Natural killer cell (primary cell): ENCODE measurements at regions not wholly inside any gene's neighbourhood (a gene's known extent, or its start where the extent isn't known, plus 50 kb on each side); places are given as distances from the start of the nearest gene placed in this dataset.

Experiments
- ATAC-seq, 3 donors: fragments of 150-1000 bp in 2 of 3; fragments of 200-7000 bp in 1 of 3; cut with Tn5 transposase; 1 replicate in 1 of 3; 2 replicates in 2 of 3; pipeline ENCODE4 v1.10.0; 2021; ENCODE audit warnings: mild to moderate bottlenecking in 2 of 3, moderate library complexity in 2 of 3
- DNase-seq, 2 donors: peaks; one replicate each; pipeline versions ENCODE4 v3.0.0 to v3.0.0-alpha.2; 2013 to 2021; ENCODE audit warnings: mixed read lengths in 1 of 2
- H3K27ac ChIP-seq: one replicate; pipeline ENCODE4 v1.5.1; 2013; ENCODE audit warnings: mild to moderate bottlenecking, low read length
- H3K27me3 ChIP-seq: one replicate; pipeline ENCODE4 v1.6.1; 2013; ENCODE audit warnings: low read length; ENCODE audit not compliant: control insufficient read depth, insufficient read depth
- H3K36me3 ChIP-seq: one replicate; pipeline ENCODE4 v1.6.1; 2013; ENCODE audit warnings: low read length; ENCODE audit not compliant: control insufficient read depth, insufficient read depth
- H3K4me1 ChIP-seq: one replicate; pipeline ENCODE4 v1.6.1; 2013; ENCODE audit warnings: low read length; ENCODE audit not compliant: control insufficient read depth, insufficient read depth
- H3K4me3 ChIP-seq: one replicate; pipeline ENCODE4 v1.5.1; 2013; ENCODE audit warnings: low read length
- H3K9me3 ChIP-seq: one replicate; pipeline ENCODE4 v1.6.1; 2013; ENCODE audit warnings: low read length; ENCODE audit not compliant: control insufficient read depth, insufficient read depth
- H3K27ac Mint-ChIP-seq, 2 donors: one replicate each; pipeline ENCODE4 v1.8.0; 2022; ENCODE audit warnings: mild to moderate bottlenecking in 2 of 2, mixed read lengths in 2 of 2, moderate library complexity in 1 of 2
- H3K27me3 Mint-ChIP-seq, 2 donors: one replicate each; pipeline ENCODE4 v1.8.0; 2022; ENCODE audit warnings: low read depth in 2 of 2, mixed read lengths in 2 of 2
- H3K36me3 Mint-ChIP-seq: one replicate; pipeline ENCODE4 v1.8.0; 2022; ENCODE audit warnings: mixed read lengths
- H3K4me1 Mint-ChIP-seq, 2 donors: one replicate each; pipeline ENCODE4 v1.8.0; 2022; ENCODE audit warnings: mixed read lengths in 2 of 2
- H3K4me3 Mint-ChIP-seq: one replicate; pipeline ENCODE4 v1.8.0; 2022; ENCODE audit warnings: mild to moderate bottlenecking, moderate library complexity, mixed read lengths
- H3K9me3 Mint-ChIP-seq, 2 donors: one replicate each; pipeline ENCODE4 v1.8.0; 2022; ENCODE audit warnings: mixed read lengths in 2 of 2
- WGBS: methylation state at CpG from one replicate; pipeline ENCODE4 v1.1.7; 2013; ENCODE audit warnings: missing lambda C conversion rate; ENCODE audit not compliant: insufficient coverage; 5-methylcytosine and 5-hydroxymethylcytosine counted together
- intact Hi-C: fragments of 100-400 bp; cut with micrococcal nuclease; formaldehyde crosslinking; loops from one replicate; pipeline ENCODE4 v1.14.2; 2022
- TF ChIP-seq, protein P1 (sequence below): fragments of 200-600 bp; IDR thresholded peaks from one replicate; pipeline ENCODE4 v1.8.0; 2022; ENCODE audit warnings: antibody characterized with exemption

GRCh38 chr6:1080453-1081337, 231.2 kb upstream of the FOXQ1 start:
- no peaks in the 10 kb centered on the region for H3K9me3 Mint-ChIP-seq
- H3K27ac Mint-ChIP-seq, result no peak overlapping the region
- 93% methylated on average over 32 of the region's 34 CpGs for WGBS
- Histone ChIP-seq H3K4me1 (no peaks in the 10 kb centered on the region), H3K9me3 (no peaks in the 10 kb centered on the region), H3K27me3 (no peaks in the 10 kb centered on the region), H3K36me3 (no peaks in the 10 kb centered on the region), H3K4me3 (no peak overlapping the region), H3K27ac (no peak overlapping the region)
- peaks cover 4 to 6% of the 10 kb centered on the region in 2 donors for H3K27me3 Mint-ChIP-seq
- H3K4me1 Mint-ChIP-seq, result no peaks in the 10 kb centered on the region
- H3K36me3 Mint-ChIP-seq, result no peaks in the 10 kb centered on the region
- DNase-seq, result no peak
- H3K4me3 Mint-ChIP-seq, result no peak overlapping the region
- intact Hi-C loops, result no loop called here
- TF ChIP-seq, protein P1, sequence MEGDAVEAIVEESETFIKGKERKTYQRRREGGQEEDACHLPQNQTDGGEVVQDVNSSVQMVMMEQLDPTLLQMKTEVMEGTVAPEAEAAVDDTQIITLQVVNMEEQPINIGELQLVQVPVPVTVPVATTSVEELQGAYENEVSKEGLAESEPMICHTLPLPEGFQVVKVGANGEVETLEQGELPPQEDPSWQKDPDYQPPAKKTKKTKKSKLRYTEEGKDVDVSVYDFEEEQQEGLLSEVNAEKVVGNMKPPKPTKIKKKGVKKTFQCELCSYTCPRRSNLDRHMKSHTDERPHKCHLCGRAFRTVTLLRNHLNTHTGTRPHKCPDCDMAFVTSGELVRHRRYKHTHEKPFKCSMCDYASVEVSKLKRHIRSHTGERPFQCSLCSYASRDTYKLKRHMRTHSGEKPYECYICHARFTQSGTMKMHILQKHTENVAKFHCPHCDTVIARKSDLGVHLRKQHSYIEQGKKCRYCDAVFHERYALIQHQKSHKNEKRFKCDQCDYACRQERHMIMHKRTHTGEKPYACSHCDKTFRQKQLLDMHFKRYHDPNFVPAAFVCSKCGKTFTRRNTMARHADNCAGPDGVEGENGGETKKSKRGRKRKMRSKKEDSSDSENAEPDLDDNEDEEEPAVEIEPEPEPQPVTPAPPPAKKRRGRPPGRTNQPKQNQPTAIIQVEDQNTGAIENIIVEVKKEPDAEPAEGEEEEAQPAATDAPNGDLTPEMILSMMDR, result no peak
- ATAC-seq, result no peak

GRCh38 chr6:1079525-1079924, 232.4 kb upstream of the FOXQ1 start:
- no peak for ATAC-seq
- no peaks in the 10 kb centered on the region for H3K27me3 ChIP-seq
- no peaks in the 10 kb centered on the region for H3K36me3 Mint-ChIP-seq
- no peak overlapping the region for H3K4me3 ChIP-seq
- no peaks in the 10 kb centered on the region for H3K4me1 ChIP-seq
- H3K9me3 ChIP-seq, result no peaks in the 10 kb centered on the region
- intact Hi-C loops, result no loop called here
- H3K9me3 Mint-ChIP-seq, result no peaks in the 10 kb centered on the region
- TF ChIP-seq, protein P1, result no peak
- WGBS, result 86% methylated on average over 5 of the region's 6 CpGs
- H3K27ac ChIP-seq, result no peak overlapping the region
- H3K27ac Mint-ChIP-seq, result no peak overlapping the region
- H3K27me3 Mint-ChIP-seq, result peaks cover 4 to 6% of the 10 kb centered on the region in 2 donors
- DNase-seq, result no peak
- no peak overlapping the region for H3K4me3 Mint-ChIP-seq
- no peaks in the 10 kb centered on the region for H3K4me1 Mint-ChIP-seq
- no peaks in the 10 kb centered on the region for H3K36me3 ChIP-seq

DNA sequence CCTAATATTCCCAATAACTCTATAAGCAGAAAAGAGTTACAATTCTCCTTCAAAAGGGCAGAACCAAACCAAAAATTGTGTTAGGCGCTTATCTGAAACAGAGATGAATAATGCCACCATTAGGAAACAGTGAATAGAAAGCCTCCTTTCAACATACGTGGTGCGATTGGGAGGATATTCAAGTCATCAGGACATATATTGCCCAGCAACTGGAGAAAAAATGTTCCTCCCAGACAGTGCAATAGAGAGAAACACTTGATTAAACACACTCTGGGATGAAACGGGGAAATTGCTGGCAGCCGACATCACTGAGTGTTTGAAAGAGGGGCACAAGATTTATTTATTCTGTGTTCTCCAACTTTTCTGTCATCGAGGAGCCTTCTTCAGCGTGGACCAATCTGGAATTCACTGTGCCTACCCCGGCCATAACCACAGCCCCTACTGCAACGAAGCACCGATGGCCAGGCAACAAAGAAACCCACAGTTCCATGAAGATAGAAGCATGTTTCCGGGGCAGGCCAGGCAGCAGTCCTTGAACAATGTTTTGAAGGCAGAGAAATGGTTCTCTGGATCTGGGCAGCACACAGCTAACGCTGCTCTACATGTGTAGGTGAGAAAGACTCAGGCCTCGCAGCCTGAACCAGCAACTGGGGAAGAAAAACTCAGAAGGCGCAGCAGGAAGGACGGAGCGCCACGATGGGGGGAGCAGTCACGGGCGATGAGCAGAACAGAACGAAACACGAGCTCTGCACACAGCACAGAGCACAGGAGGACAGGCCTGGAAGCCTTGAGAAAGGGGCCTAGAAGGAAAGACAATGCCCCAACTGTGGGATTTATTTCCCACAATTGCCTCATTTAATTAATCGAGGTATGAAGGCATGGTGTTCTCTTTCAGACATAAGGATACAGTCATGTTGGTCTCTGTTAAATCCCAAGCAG, 234.2 kb upstream of the FOXQ1 start:
- intact Hi-C loops, result no loop called here
- Mint-ChIP-seq H3K4me1 (no peaks in the 10 kb centered on the region), H3K27me3 (peaks cover 4 to 6% of the 10 kb centered on the region in 2 donors), H3K36me3 (no peaks in the 10 kb centered on the region), H3K4me3 (no peak overlapping the region), H3K9me3 (no peaks in the 10 kb centered on the region), H3K27ac (no peak overlapping the region)
- TF ChIP-seq, protein P1, result no peak
- Histone ChIP-seq H3K36me3 (no peaks in the 10 kb centered on the region), H3K27me3 (no peaks in the 10 kb centered on the region), H3K4me3 (no peak overlapping the region), H3K4me1 (no peaks in the 10 kb centered on the region), H3K27ac (no peak overlapping the region), H3K9me3 (no peaks in the 10 kb centered on the region)
- DNase-seq (no peak), ATAC-seq (no peak)
- 87% methylated on average over 22 of the region's 22 CpGs for WGBS
